NCI-H1105 (cell line): ENCODE measurements at regions not wholly inside any gene's neighbourhood (a gene's known extent, or its start where the extent isn't known, plus 50 kb on each side); places are given as distances from the start of the nearest gene placed in this dataset.
"Not testable (repeated sequence)": the region's sequence is repeated elsewhere in the genome, so short reads cannot be mapped to it uniquely, and the experiment has no call there.

Experiments
- DNase-seq: peaks from one replicate; lab custom pipeline; 2025; lab: John Stamatoyannopoulos, UW

GRCh38 chr3:22383285-22383684 is 632.3 kb upstream of the ZNF385D start:
- DNase-seq: no peak

- no peak for DNase-seq
These were observed 635.1 kb upstream of the ZNF385D start for GRCh38 chr3:22386107-22386506.

- no peak for DNase-seq
These were observed 641.3 kb upstream of the ZNF385D start for GRCh38 chr3:22392286-22392685.

- no peak for DNase-seq
These were observed 641.8 kb upstream of the ZNF385D start for GRCh38 chr3:22392859-22393258.

GRCh38 chr3:22399566-22399965 is 648.6 kb upstream of the ZNF385D start:
- no peak for DNase-seq

- DNase-seq: no peak
These were observed 650.5 kb upstream of the ZNF385D start for GRCh38 chr3:22401499-22401898.

GRCh38 chr3:22414239-22414638 is 663.2 kb upstream of the ZNF385D start:
- no peak for DNase-seq

GRCh38 chr3:22416838-22417446 is 665.9 kb upstream of the ZNF385D start:
- not testable (repeated sequence) for DNase-seq

GRCh38 chr3:22419261-22419660 is 668.3 kb upstream of the ZNF385D start:
- no peak for DNase-seq

- no peak for DNase-seq
These were observed 670.6 kb upstream of the ZNF385D start for GRCh38 chr3:22421589-22421988.

GRCh38 chr3:22431334-22431733 is 680.3 kb upstream of the ZNF385D start:
- no peak for DNase-seq

- DNase-seq: no peak
These were observed 688.6 kb upstream of the ZNF385D start for GRCh38 chr3:22439626-22440025.

GRCh38 chr3:22441711-22442110 is 690.7 kb upstream of the ZNF385D start:
- DNase-seq: no peak

- no peak for DNase-seq
These were observed 692.7 kb upstream of the ZNF385D start for GRCh38 chr3:22443571-22444233.

- not testable (repeated sequence) for DNase-seq
These were observed 694.3 kb upstream of the ZNF385D start for GRCh38 chr3:22445336-22445735.

GRCh38 chr3:22450786-22451400 is 699.9 kb upstream of the ZNF385D start:
- DNase-seq: no peak

- no peak for DNase-seq
These were observed 700.5 kb upstream of the ZNF385D start for GRCh38 chr3:22451501-22451900.

- DNase-seq: no peak
These were observed 703.0 kb upstream of the ZNF385D start for GRCh38 chr3:22453906-22454535.

- DNase-seq: no peak
These were observed 719.0 kb upstream of the ZNF385D start for GRCh38 chr3:22469995-22470394.

GRCh38 chr3:22471557-22471956 is 720.5 kb upstream of the ZNF385D start:
- DNase-seq: no peak

GRCh38 chr3:22474706-22475445 is 723.9 kb upstream of the ZNF385D start:
- DNase-seq: no peak

- DNase-seq: no peak
These were observed 724.7 kb upstream of the ZNF385D start for GRCh38 chr3:22475665-22476240.
